SU-DHL-6 (cell line): ENCODE measurements at regions not wholly inside any gene's neighbourhood (a gene's known extent, or its start where the extent isn't known, plus 50 kb on each side); places are given as distances from the start of the nearest gene placed in this dataset.

Source experiments
- H2AFZ ChIP-seq: fragments of 200-600 bp; sonication (generic); 2 replicates; pipeline ENCODE4 v1.6.1; 2014; ENCODE audit warnings: low read depth, mild to moderate bottlenecking, moderate library complexity, mixed read lengths, antibody characterized with exemption, low read length; ENCODE audit not compliant: severe bottlenecking
- H3F3A ChIP-seq: fragments of 200-600 bp; shearing (Covaris generic); 2 replicates; pipeline ENCODE4 v1.6.0; 2016; ENCODE audit warnings: antibody characterized with exemption, mild to moderate bottlenecking; ENCODE audit not compliant: insufficient read depth
- H3K27ac ChIP-seq: fragments of 200-600 bp; sonication (generic); 2 replicates; pipeline ENCODE4 v1.5.1; 2016; ENCODE audit warnings: low read depth, mild to moderate bottlenecking, low read length, moderate library complexity, mixed read lengths
- H3K27me3 ChIP-seq: fragments of 200-600 bp; sonication (generic), shearing (Covaris generic); 2 replicates; pipeline ENCODE4 v1.6.0; 2014; ENCODE audit warnings: mild to moderate bottlenecking, low read length
- H3K36me3 ChIP-seq: fragments of 200-600 bp; sonication (generic); 2 replicates; pipeline ENCODE4 v1.6.1; 2014; ENCODE audit warnings: mild to moderate bottlenecking, low read length, mixed read lengths
- H3K4me2 ChIP-seq: fragments of 300-600, 200-600 bp; shearing (Covaris generic), sonication (generic); 2 replicates; pipeline ENCODE4 v1.6.0; 2014; ENCODE audit warnings: low read length, low read depth, mild to moderate bottlenecking; ENCODE audit not compliant: poor library complexity, severe bottlenecking
- H3K4me3 ChIP-seq: fragments of 200-600 bp; sonication (generic); 2 replicates; pipeline ENCODE4 v1.5.1; 2014; ENCODE audit warnings: antibody characterized with exemption, low read length, mild to moderate bottlenecking, mixed read lengths; ENCODE audit not compliant: insufficient read depth, poor library complexity, severe bottlenecking
- H3K79me2 ChIP-seq: fragments of 200-600 bp; sonication (generic); 2 replicates; pipeline ENCODE4 v1.6.1; 2014; ENCODE audit warnings: mild to moderate bottlenecking, low read length, moderate library complexity; ENCODE audit not compliant: insufficient read depth
- H3K9ac ChIP-seq: fragments of 200-600 bp; sonication (generic); 2 replicates; pipeline ENCODE4 v1.7.0; 2014; ENCODE audit warnings: mild to moderate bottlenecking, low read length
- H3K9me2 ChIP-seq: fragments of 200-600 bp; sonication (generic); replicated peaks from 2 replicates; pipeline ENCODE4 v1.6.1; 2014; ENCODE audit warnings: low read length; ENCODE audit not compliant: insufficient read depth
- H3K9me3 ChIP-seq: fragments of 200-600 bp; sonication (generic); 2 replicates; pipeline ENCODE4 v1.6.1; 2014; ENCODE audit warnings: low read length, mixed read lengths; ENCODE audit not compliant: insufficient read depth
- H4K20me1 ChIP-seq: fragments of 200-600 bp; sonication (generic); 2 replicates; pipeline ENCODE4 v1.6.1; 2014; ENCODE audit warnings: low read depth, mild to moderate bottlenecking, antibody characterized with exemption, low read length, moderate library complexity, mixed read lengths
- CTCF ChIP-seq: fragments of 200-600 bp; sonication (generic); IDR thresholded peaks from one replicate; pipeline ENCODE4 v1.5.1; 2017; ENCODE audit warnings: antibody characterized with exemption, mild to moderate bottlenecking, low read length, moderate library complexity; ENCODE audit not compliant: insufficient read depth, poor library complexity, severe bottlenecking
- EZH2phosphoT487 ChIP-seq: fragments of 200-600 bp; sonication (generic), shearing (Covaris generic); conservative IDR thresholded peaks from 2 replicates; pipeline ENCODE4 v1.6.1; 2018; ENCODE audit warnings: mild to moderate bottlenecking, antibody characterized with exemption, low read length, moderate library complexity, mixed read lengths

- Histone ChIP-seq H3K9me3 (no peaks in the 10 kb centered on the region), H4K20me1 (no peaks in the 10 kb centered on the region), H3K27me3 (no peaks in the 10 kb centered on the region), H3K4me2 (no peak overlapping the region), H3K9me2 (no peaks in the 10 kb centered on the region), H3K36me3 (no peaks in the 10 kb centered on the region), H2AFZ (no peak overlapping the region), H3K27ac (no peak overlapping the region), H3K9ac (no peak overlapping the region), H3K79me2 (no peaks in the 10 kb centered on the region), H3F3A (no peaks in the 10 kb centered on the region), H3K4me3 (no peak overlapping the region)
- TF ChIP-seq CTCF (no peak), EZH2phosphoT487 (no peak)
Observed at GRCh38 chr13:84296401-84296800, 414.1 kb upstream of the SLITRK1 start.

DNA sequence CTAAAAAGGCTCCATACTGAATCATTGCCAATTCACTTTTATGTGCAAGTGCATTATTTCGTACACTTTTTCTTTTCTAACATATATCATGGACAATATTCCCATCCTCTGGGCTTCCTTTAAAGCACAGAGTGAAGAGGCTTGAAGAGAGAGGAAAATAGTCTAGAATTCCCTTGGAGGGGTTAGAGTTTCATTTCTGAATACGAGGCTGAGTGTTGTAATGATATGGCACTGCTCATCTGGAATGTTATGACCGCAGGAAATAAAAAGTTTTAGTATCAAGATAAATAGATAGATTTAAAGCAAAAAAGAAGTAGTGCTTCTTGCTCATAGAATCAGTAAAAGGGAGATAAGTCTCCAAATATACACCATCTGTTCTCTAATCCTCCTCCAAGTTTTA lies 412.3 kb upstream of the SLITRK1 start:
- TF ChIP-seq CTCF (no peak), EZH2phosphoT487 (no peak)
- Histone ChIP-seq H2AFZ (no peak overlapping the region), H3K27me3 (no peaks in the 10 kb centered on the region), H3K9me3 (no peaks in the 10 kb centered on the region), H3K4me3 (no peak overlapping the region), H3K4me2 (no peak overlapping the region), H3K9me2 (no peaks in the 10 kb centered on the region), H3F3A (no peaks in the 10 kb centered on the region), H3K79me2 (no peaks in the 10 kb centered on the region), H3K27ac (no peak overlapping the region), H3K36me3 (no peaks in the 10 kb centered on the region), H3K9ac (no peak overlapping the region), H4K20me1 (no peaks in the 10 kb centered on the region)

DNA sequence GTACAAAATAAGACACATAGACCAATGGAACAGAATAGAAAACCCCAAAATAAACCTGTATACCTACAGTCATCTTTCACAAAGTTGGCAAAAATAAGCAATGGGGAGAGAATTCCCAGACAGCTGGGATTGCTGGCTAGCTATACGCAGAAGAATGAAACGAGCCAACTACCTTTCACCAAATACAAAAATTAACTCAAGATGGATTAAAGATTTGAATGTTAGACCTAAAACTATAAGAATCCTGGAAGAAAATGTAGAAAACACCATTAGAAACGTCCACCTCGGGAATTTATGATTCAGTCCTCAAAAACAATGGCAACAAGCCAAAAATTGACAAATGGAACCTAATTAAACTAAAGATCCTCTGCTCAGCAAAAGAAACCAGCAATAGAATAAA lies 408.1 kb upstream of the SLITRK1 start:
- H3K27ac ChIP-seq: no peak overlapping the region
- no peaks in the 10 kb centered on the region for H4K20me1 ChIP-seq
- H3K4me2 ChIP-seq: no peak overlapping the region
- H3F3A ChIP-seq: no peaks in the 10 kb centered on the region
- no peaks in the 10 kb centered on the region for H3K36me3 ChIP-seq
- H3K9me3 ChIP-seq: no peaks in the 10 kb centered on the region
- no peak overlapping the region for H2AFZ ChIP-seq
- TF ChIP-seq CTCF: no peak
- no peak for TF ChIP-seq EZH2phosphoT487
- H3K9ac ChIP-seq: no peak overlapping the region
- no peaks in the 10 kb centered on the region for H3K27me3 ChIP-seq
- H3K4me3 ChIP-seq: no peak overlapping the region
- no peaks in the 10 kb centered on the region for H3K79me2 ChIP-seq
- H3K9me2 ChIP-seq: no peaks in the 10 kb centered on the region

GRCh38 chr13:84279166-84279565 lies 396.9 kb upstream of the SLITRK1 start:
- no peaks in the 10 kb centered on the region for H3K36me3 ChIP-seq
- H3K79me2 ChIP-seq: no peaks in the 10 kb centered on the region
- no peak overlapping the region for H3K4me3 ChIP-seq
- no peaks in the 10 kb centered on the region for H3K27me3 ChIP-seq
- H2AFZ ChIP-seq: no peak overlapping the region
- TF ChIP-seq EZH2phosphoT487 (no peak), CTCF (no peak)
- H4K20me1 ChIP-seq: no peaks in the 10 kb centered on the region
- no peak overlapping the region for H3K27ac ChIP-seq
- H3K4me2 ChIP-seq: no peak overlapping the region
- no peaks in the 10 kb centered on the region for H3K9me3 ChIP-seq
- no peak overlapping the region for H3K9ac ChIP-seq
- H3K9me2 ChIP-seq: no peaks in the 10 kb centered on the region
- no peaks in the 10 kb centered on the region for H3F3A ChIP-seq
